HCT116 (cell line): ENCODE measurements at regions not wholly inside any gene's neighbourhood (a gene's known extent, or its start where the extent isn't known, plus 50 kb on each side); places are given as distances from the start of the nearest gene placed in this dataset.

Experiments used
- ATAC-seq: fragments of 200-7000 bp; cut with Tn5 transposase; 2 replicates; pipeline ENCODE4 v1.9.1; 2020; ENCODE audit warnings: mild to moderate bottlenecking, moderate library complexity
- BruUV-seq: library from RNA; stranded (reverse); fragments of 400-500 nt; replicated peaks from 2 replicates; lab custom pipeline; 2021; lab: Mats Ljungman, UMichigan
- CTCF ChIA-PET: fragments of 300-600 bp; sonication (Branson Sonifier 250); formaldehyde crosslinking; loops from one replicate; lab custom pipeline; 2021; ENCODE audit warnings: antibody characterized with exemption; lab: Charles Lee
- POLR2A ChIA-PET: fragments of 300-600, 350-600 bp; sonication (Branson Sonifier 250); formaldehyde crosslinking; loops from one replicate; lab custom pipeline; 2021; ENCODE audit warnings: antibody characterized with exemption; lab: Charles Lee
- RAD21 ChIA-PET, 2 experiments: fragments of 300-600 bp; sonication (Branson Sonifier 250); formaldehyde crosslinking; loops; one replicate each; lab custom pipeline; 2023; ENCODE audit warnings: low total read pairs in 2 of 2; ENCODE audit not compliant: uncharacterized antibody in 2 of 2, unreplicated experiment in 2 of 2, low non-redundant PET in 1 of 2; lab: Charles Lee
- DNase-seq: peaks from one replicate; pipeline ENCODE4 v3.0.0-alpha.2; 2010; ENCODE audit warnings: low read depth, low spot score
- H2AFZ ChIP-seq: fragments of 200-600 bp; shearing (Covaris generic), sonication (generic); 2 replicates; pipeline ENCODE4 v1.6.1; 2017; ENCODE audit warnings: low read depth, mixed run types, mixed read lengths, antibody characterized with exemption, low read length; ENCODE audit not compliant: poor library complexity, severe bottlenecking
- H3K27ac ChIP-seq: 2 replicates; pipeline ENCODE4 v1.5.1; 2012; ENCODE audit warnings: low read depth, low read length
- H3K27me3 ChIP-seq: fragments of 200-600 bp; sonication (generic); 2 replicates; pipeline ENCODE4 v1.6.1; 2016; ENCODE audit warnings: mixed run types, low read length, mixed read lengths; ENCODE audit not compliant: insufficient read depth
- H3K36me3 ChIP-seq, 2 experiments: fragments of 200-500 bp in 1 of 2; fragments of 200-600 bp in 1 of 2; sonication (Bioruptor generic) in 1 of 2; sonication (generic) in 1 of 2; 2 replicates each; pipeline versions ENCODE4 v1.5.1 to v1.6.1; 2014 to 2016; ENCODE audit warnings: low read length in 2 of 2, inconsistent platforms in 1 of 2, mixed read lengths in 1 of 2, mixed run types in 1 of 2; ENCODE audit not compliant: insufficient read depth in 2 of 2, control insufficient read depth in 1 of 2
- H3K4me1 ChIP-seq, 2 experiments: fragments of 200-600 bp in 1 of 2; sonication (generic) in 1 of 2; 2 replicates each; pipeline versions ENCODE4 v1.5.1 to v1.6.1; 2012 to 2017; ENCODE audit warnings: low read length in 2 of 2, inconsistent platforms in 1 of 2, mild to moderate bottlenecking in 1 of 2, mixed read lengths in 1 of 2, mixed run types in 1 of 2, moderate library complexity in 1 of 2; ENCODE audit not compliant: insufficient read depth in 2 of 2, control insufficient read depth in 1 of 2
- H3K4me2 ChIP-seq: fragments of 200-600 bp; sonication (generic); 2 replicates; pipeline ENCODE4 v1.6.1; 2017; ENCODE audit warnings: mixed run types, low read length, mixed read lengths
- H3K4me3 ChIP-seq, 2 experiments: fragments of 200-600 bp in 1 of 2; sonication (generic) in 1 of 2; replicated peaks in 1 of 2; 2 replicates each; pipeline ENCODE4 v1.5.1; 2011 to 2016; ENCODE audit warnings: low read length in 2 of 2, control low read depth in 1 of 2, low read depth in 1 of 2, mild to moderate bottlenecking in 1 of 2, mixed read lengths in 1 of 2, mixed run types in 1 of 2
- H3K79me2 ChIP-seq: fragments of 200-600 bp; sonication (generic); 2 replicates; pipeline ENCODE4 v1.6.1; 2017; ENCODE audit warnings: mild to moderate bottlenecking, mixed run types, low read length, moderate library complexity, mixed read lengths; ENCODE audit not compliant: insufficient read depth
- H3K9ac ChIP-seq: fragments of 200-600 bp; sonication (generic); 2 replicates; pipeline ENCODE4 v1.6.1; 2016; ENCODE audit warnings: low read length, mixed read lengths
- H3K9me2 ChIP-seq: fragments of 200-600 bp; sonication (generic), shearing (Covaris generic); 2 replicates; pipeline ENCODE4 v1.6.1; 2017; ENCODE audit warnings: mixed run types, mild to moderate bottlenecking, moderate library complexity; ENCODE audit not compliant: insufficient read depth
- H3K9me3 ChIP-seq, 2 experiments: fragments of 200-500 bp in 1 of 2; fragments of 200-600 bp in 1 of 2; sonication (Bioruptor generic) in 1 of 2; sonication (generic) in 1 of 2; 2 replicates each; pipeline ENCODE4 v1.6.1; 2014 to 2017; ENCODE audit warnings: low read length in 2 of 2, mixed read lengths in 2 of 2, inconsistent platforms in 1 of 2, low read depth in 1 of 2, mild to moderate bottlenecking in 1 of 2, mixed run types in 1 of 2, moderate library complexity in 1 of 2; ENCODE audit not compliant: control insufficient read depth in 1 of 2, insufficient read depth in 1 of 2
- H4K20me1 ChIP-seq: fragments of 200-600 bp; sonication (generic), shearing (Covaris generic); 2 replicates; pipeline ENCODE4 v1.6.1; 2017; ENCODE audit warnings: mixed run types, mild to moderate bottlenecking, moderate library complexity; ENCODE audit not compliant: insufficient read depth
- CBX3 ChIP-seq: IDR thresholded peaks from 2 replicates; pipeline ENCODE4 v1.6.1; 2012; ENCODE audit warnings: low read depth
- FOSL1 ChIP-seq: IDR thresholded peaks from 2 replicates; pipeline ENCODE4 v1.6.1; 2012; ENCODE audit warnings: low read depth
- POLR2A ChIP-seq: IDR thresholded peaks from 2 replicates; pipeline ENCODE4 v1.7.0; 2011; ENCODE audit warnings: borderline replicate concordance; ENCODE audit not compliant: insufficient read depth, insufficient read length; ENCODE audit errors: extremely low read depth
- POLR2AphosphoS5 ChIP-seq: IDR thresholded peaks from 2 replicates; pipeline ENCODE4 v1.6.1; 2011; ENCODE audit warnings: mild to moderate bottlenecking, low read depth, low read length, moderate library complexity
- ZNF274 ChIP-seq: fragments of 200-500 bp; sonication (Bioruptor generic); IDR thresholded peaks from 2 replicates; pipeline ENCODE4 v1.6.1; 2014; ENCODE audit warnings: mild to moderate bottlenecking, low read depth, low read length, inconsistent platforms
- intact Hi-C: fragments of 100-400 bp; cut with micrococcal nuclease; formaldehyde crosslinking; loops from 2 replicates; pipeline ENCODE4 v1.10.0; 2022
- TF ChIP-seq, protein P1 (sequence below), 3 experiments: fragments of 200-600 bp in 1 of 3; sonication (generic) in 1 of 3; IDR thresholded peaks in 2 of 3; conservative IDR thresholded peaks in 1 of 3; 2 replicates each; pipeline ENCODE4 v1.5.1; 2012 to 2017; ENCODE audit warnings: low read depth in 2 of 3, low read length in 2 of 3, antibody characterized with exemption in 1 of 3, borderline replicate concordance in 1 of 3, control low read depth in 1 of 3, mild to moderate bottlenecking in 1 of 3, mixed read lengths in 1 of 3, mixed run types in 1 of 3, moderate library complexity in 1 of 3; ENCODE audit not compliant: insufficient read depth in 1 of 3
- TF ChIP-seq, protein P2 (sequence below): IDR thresholded peaks from 2 replicates; pipeline ENCODE4 v1.6.1; 2012; ENCODE audit warnings: low read depth
- TF ChIP-seq, protein P3 (sequence below): IDR thresholded peaks from 2 replicates; pipeline ENCODE4 v1.6.1; 2011; ENCODE audit warnings: mild to moderate bottlenecking, low read length, moderate library complexity; ENCODE audit not compliant: insufficient replicate concordance; ENCODE audit errors: extremely low read depth

DNA sequence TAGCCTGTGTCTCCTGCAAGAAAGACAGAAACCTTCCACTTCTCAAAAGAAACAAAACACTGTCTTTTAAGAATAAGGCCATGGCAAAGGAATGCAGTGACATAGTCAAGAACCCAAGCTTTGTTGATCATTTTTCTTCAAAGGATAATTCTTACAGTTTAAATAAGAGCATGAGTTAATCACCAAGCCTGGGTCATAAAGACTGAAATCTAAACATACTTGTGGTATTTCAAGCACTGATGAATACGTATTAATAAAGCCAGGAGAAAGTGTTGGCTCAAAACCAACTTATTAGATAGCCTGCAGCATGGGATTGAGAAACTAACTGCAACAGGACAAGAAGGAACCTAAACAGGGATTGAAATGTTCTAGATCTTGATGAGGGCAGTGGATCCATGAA, 143.3 kb upstream of the MTNR1B start (continued):
- TF ChIP-seq, protein P1, sequence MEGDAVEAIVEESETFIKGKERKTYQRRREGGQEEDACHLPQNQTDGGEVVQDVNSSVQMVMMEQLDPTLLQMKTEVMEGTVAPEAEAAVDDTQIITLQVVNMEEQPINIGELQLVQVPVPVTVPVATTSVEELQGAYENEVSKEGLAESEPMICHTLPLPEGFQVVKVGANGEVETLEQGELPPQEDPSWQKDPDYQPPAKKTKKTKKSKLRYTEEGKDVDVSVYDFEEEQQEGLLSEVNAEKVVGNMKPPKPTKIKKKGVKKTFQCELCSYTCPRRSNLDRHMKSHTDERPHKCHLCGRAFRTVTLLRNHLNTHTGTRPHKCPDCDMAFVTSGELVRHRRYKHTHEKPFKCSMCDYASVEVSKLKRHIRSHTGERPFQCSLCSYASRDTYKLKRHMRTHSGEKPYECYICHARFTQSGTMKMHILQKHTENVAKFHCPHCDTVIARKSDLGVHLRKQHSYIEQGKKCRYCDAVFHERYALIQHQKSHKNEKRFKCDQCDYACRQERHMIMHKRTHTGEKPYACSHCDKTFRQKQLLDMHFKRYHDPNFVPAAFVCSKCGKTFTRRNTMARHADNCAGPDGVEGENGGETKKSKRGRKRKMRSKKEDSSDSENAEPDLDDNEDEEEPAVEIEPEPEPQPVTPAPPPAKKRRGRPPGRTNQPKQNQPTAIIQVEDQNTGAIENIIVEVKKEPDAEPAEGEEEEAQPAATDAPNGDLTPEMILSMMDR (IDR thresholded peaks at IDR 0.05 in 2 of 3, conservative IDR thresholded peaks at IDR 0.05 in 1 of 3; ENCODE audit: borderline replicate concordance in 1 of 3, insufficient read depth in 1 of 3, low read depth in 2 of 3, low read length in 2 of 3), result no peak
- TF ChIP-seq FOSL1, result no peak
- TF ChIP-seq POLR2AphosphoS5, result no peak

DNA sequence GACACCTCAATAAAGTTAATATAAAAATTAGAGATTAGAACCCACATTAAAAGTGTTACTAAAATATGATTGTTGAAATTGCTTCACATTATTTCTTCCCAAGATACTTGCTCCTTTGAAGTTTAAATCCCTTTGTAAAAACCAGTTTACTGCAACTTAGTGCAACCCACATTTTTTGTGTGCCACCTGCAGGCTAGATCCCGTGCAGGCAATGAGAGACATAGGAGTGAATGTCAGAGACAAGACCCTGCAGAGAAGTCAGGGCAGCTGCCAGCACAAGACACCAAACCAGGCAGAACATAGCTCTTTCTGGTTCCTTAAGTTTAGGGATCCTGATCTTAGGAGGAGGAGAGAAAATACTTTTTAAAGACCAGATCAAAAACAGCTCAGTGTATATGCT, 142.8 kb upstream of the MTNR1B start:
- ChIA-PET POLR2A (no interaction called here), RAD21 (no interaction called here), CTCF (no interaction called here)
- DNase-seq (no peak), ATAC-seq (no peak)
- no peaks in the 10 kb centered on the region for H3K79me2 ChIP-seq
- no peaks in the 10 kb centered on the region for H3K9me2 ChIP-seq
- intact Hi-C loops, result no loop called here
- TF ChIP-seq CBX3 (no peak), ZNF274 (no peak), POLR2A (no peak)
- TF ChIP-seq, protein P1 (IDR thresholded peaks at IDR 0.05 in 2 of 3, conservative IDR thresholded peaks at IDR 0.05 in 1 of 3; ENCODE audit: borderline replicate concordance in 1 of 3, insufficient read depth in 1 of 3, low read depth in 2 of 3, low read length in 2 of 3), result 0 out of 6 replicates have a peak, but pooled peaks of 1 of the 3 experiments have one; percentile 3
- TF ChIP-seq, protein P2, sequence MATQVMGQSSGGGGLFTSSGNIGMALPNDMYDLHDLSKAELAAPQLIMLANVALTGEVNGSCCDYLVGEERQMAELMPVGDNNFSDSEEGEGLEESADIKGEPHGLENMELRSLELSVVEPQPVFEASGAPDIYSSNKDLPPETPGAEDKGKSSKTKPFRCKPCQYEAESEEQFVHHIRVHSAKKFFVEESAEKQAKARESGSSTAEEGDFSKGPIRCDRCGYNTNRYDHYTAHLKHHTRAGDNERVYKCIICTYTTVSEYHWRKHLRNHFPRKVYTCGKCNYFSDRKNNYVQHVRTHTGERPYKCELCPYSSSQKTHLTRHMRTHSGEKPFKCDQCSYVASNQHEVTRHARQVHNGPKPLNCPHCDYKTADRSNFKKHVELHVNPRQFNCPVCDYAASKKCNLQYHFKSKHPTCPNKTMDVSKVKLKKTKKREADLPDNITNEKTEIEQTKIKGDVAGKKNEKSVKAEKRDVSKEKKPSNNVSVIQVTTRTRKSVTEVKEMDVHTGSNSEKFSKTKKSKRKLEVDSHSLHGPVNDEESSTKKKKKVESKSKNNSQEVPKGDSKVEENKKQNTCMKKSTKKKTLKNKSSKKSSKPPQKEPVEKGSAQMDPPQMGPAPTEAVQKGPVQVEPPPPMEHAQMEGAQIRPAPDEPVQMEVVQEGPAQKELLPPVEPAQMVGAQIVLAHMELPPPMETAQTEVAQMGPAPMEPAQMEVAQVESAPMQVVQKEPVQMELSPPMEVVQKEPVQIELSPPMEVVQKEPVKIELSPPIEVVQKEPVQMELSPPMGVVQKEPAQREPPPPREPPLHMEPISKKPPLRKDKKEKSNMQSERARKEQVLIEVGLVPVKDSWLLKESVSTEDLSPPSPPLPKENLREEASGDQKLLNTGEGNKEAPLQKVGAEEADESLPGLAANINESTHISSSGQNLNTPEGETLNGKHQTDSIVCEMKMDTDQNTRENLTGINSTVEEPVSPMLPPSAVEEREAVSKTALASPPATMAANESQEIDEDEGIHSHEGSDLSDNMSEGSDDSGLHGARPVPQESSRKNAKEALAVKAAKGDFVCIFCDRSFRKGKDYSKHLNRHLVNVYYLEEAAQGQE, result no peak
- TF ChIP-seq, protein P3, sequence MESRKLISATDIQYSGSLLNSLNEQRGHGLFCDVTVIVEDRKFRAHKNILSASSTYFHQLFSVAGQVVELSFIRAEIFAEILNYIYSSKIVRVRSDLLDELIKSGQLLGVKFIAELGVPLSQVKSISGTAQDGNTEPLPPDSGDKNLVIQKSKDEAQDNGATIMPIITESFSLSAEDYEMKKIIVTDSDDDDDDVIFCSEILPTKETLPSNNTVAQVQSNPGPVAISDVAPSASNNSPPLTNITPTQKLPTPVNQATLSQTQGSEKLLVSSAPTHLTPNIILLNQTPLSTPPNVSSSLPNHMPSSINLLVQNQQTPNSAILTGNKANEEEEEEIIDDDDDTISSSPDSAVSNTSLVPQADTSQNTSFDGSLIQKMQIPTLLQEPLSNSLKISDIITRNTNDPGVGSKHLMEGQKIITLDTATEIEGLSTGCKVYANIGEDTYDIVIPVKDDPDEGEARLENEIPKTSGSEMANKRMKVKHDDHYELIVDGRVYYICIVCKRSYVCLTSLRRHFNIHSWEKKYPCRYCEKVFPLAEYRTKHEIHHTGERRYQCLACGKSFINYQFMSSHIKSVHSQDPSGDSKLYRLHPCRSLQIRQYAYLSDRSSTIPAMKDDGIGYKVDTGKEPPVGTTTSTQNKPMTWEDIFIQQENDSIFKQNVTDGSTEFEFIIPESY, result no peak
- H3K4me2 ChIP-seq, result no peak overlapping the region
- no peaks in the 10 kb centered on the region; the same call in 1 of the 2 replicates for H3K27me3 ChIP-seq
- no peak overlapping the region for H2AFZ ChIP-seq
- H3K9ac ChIP-seq, result no peak overlapping the region
- H3K9me3 ChIP-seq, result no peaks in the 10 kb centered on the region
- no peaks in the 10 kb centered on the region for H4K20me1 ChIP-seq
- no peak overlapping the region for H3K4me3 ChIP-seq
- BruUV-seq, result no TSS peak
- H3K36me3 ChIP-seq, result no peaks in the 10 kb centered on the region
- H3K4me1 ChIP-seq, result no peaks in the 10 kb centered on the region
- no peak overlapping the region for H3K27ac ChIP-seq
